T-cell (primary cell): ENCODE measurements at regions not wholly inside any gene's neighbourhood (a gene's known extent, or its start where the extent isn't known, plus 50 kb on each side); places are given as distances from the start of the nearest gene placed in this dataset.

Experiments used
- ATAC-seq, 4 experiments: fragments of 200-7000 bp in 3 of 4; fragments of 150-1000 bp in 1 of 4; cut with Tn5 transposase; replicated peaks in 1 of 4; 1 replicate in 3 of 4; 2 replicates in 1 of 4; pipeline ENCODE4 v1.10.0; 2021; ENCODE audit warnings: moderate library complexity in 3 of 4, mild to moderate bottlenecking in 2 of 4, moderate number of reproducible peaks in 1 of 4
- CTCF ChIA-PET, 2 donors: fragments of 300-600 bp; sonication (Branson Sonifier 250); formaldehyde crosslinking; loops; one replicate each; lab custom pipeline; 2022; ENCODE audit warnings: antibody characterized with exemption in 2 of 2; lab: Charles Lee
- POLR2A ChIA-PET, 2 donors: fragments of 300-600 bp; sonication (Branson Sonifier 250); formaldehyde crosslinking; loops; one replicate each; lab custom pipeline; 2022; ENCODE audit warnings: antibody characterized with exemption in 2 of 2; lab: Charles Lee
- DNase-seq, 35 experiments: peaks; one replicate each; pipeline versions ENCODE4 v3.0.0 to v3.0.0-alpha.2; 2013 to 2023
- H3K27ac ChIP-seq: one replicate; pipeline ENCODE4 v1.5.1; 2013; ENCODE audit warnings: low read length
- H3K27me3 ChIP-seq, 2 experiments: replicated peaks in 1 of 2; 1 replicate in 1 of 2; 2 replicates in 1 of 2; pipeline versions ENCODE4 v1.6.1 to v1.7.0; 2013; ENCODE audit warnings: low read length in 1 of 2, mixed read lengths in 1 of 2; ENCODE audit not compliant: control insufficient read depth in 2 of 2, insufficient read depth in 2 of 2; ENCODE audit errors: extremely low read depth in 1 of 2
- H3K36me3 ChIP-seq, 2 donors: 1 replicate in 1 of 2; 2 replicates in 1 of 2; pipeline versions ENCODE4 v1.6.1 to v1.7.0; 2013; ENCODE audit warnings: low read length in 1 of 2; ENCODE audit not compliant: control insufficient read depth in 2 of 2, insufficient read depth in 1 of 2; ENCODE audit errors: extremely low read depth in 1 of 2
- H3K4me1 ChIP-seq, 2 experiments: 1 replicate in 1 of 2; 2 replicates in 1 of 2; pipeline versions ENCODE4 v1.6.1 to v1.7.0; 2013; ENCODE audit warnings: low read length in 2 of 2, mixed read lengths in 1 of 2; ENCODE audit not compliant: insufficient read depth in 2 of 2, control insufficient read depth in 1 of 2; ENCODE audit errors: extremely low read depth in 1 of 2
- H3K4me3 ChIP-seq, 2 donors: 1 replicate in 1 of 2; 2 replicates in 1 of 2; pipeline versions ENCODE4 v1.5.1 to v1.7.0; 2013; ENCODE audit warnings: mild to moderate bottlenecking in 2 of 2, low read length in 1 of 2, moderate library complexity in 1 of 2; ENCODE audit not compliant: control insufficient read depth in 1 of 2; ENCODE audit errors: extremely low read depth in 1 of 2
- H3K9me3 ChIP-seq: 2 replicates; pipeline ENCODE4 v1.7.0; 2013
- H3K27ac Mint-ChIP-seq, 2 donors: one replicate each; pipeline ENCODE4 v1.8.0; 2020 to 2021; ENCODE audit warnings: mild to moderate bottlenecking in 2 of 2, mixed read lengths in 2 of 2
- H3K27me3 Mint-ChIP-seq, 2 donors: one replicate each; pipeline ENCODE4 v1.8.0; 2021 to 2022; ENCODE audit warnings: mixed read lengths in 2 of 2
- H3K36me3 Mint-ChIP-seq: one replicate; pipeline ENCODE4 v1.8.0; 2021; ENCODE audit warnings: mixed read lengths
- H3K4me1 Mint-ChIP-seq, 3 donors: one replicate each; pipeline ENCODE4 v1.8.0; 2020 to 2022; ENCODE audit warnings: mixed read lengths in 3 of 3, mild to moderate bottlenecking in 1 of 3
- H3K4me3 Mint-ChIP-seq, 3 donors: one replicate each; pipeline ENCODE4 v1.8.0; 2020 to 2022; ENCODE audit warnings: mild to moderate bottlenecking in 3 of 3, mixed read lengths in 3 of 3, moderate library complexity in 3 of 3
- H3K9me3 Mint-ChIP-seq, 3 donors: one replicate each; pipeline ENCODE4 v1.8.0; 2020 to 2022; ENCODE audit warnings: mixed read lengths in 3 of 3
- WGBS: methylation state at CpG from one replicate; pipeline ENCODE4 v1.1.5; 2013; ENCODE audit warnings: missing lambda C conversion rate; ENCODE audit not compliant: insufficient coverage; 5-methylcytosine and 5-hydroxymethylcytosine counted together

DNA sequence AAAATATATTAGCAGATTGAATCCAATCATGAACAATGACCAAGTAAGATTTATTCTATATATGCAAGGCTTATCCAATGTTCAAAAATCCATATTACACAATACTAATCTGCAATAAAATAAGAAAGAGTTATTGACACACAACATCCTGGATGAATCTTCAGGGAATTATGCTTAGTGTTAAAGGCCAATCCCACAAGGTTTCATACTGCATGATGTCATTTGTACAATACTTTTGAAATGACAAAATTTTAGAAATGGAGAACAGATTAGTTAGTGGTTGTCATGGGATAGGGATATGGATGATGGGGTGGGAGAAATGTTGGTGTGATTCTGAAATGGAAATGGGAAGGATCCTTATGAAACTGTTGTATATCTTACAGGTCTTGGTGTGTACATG lies 425.7 kb downstream of the SIPA1L2 start:
- DNase-seq (no peak), ATAC-seq (no peak)
- Mint-ChIP-seq H3K36me3 (no peaks in the 10 kb centered on the region), H3K27me3 (peaks cover 0 to 17% of the 10 kb centered on the region in 2 donors), H3K27ac (no peak overlapping the region), H3K4me1 (no peaks in the 10 kb centered on the region), H3K4me3 (no peak overlapping the region), H3K9me3 (peaks cover 14 to 29% (median 22%) of the 10 kb centered on the region in 3 donors)
- Histone ChIP-seq H3K9me3 (no peaks in the 10 kb centered on the region), H3K4me1 (no peaks in the 10 kb centered on the region), H3K4me3 (no peak overlapping the region), H3K27ac (no peak overlapping the region), H3K27me3 (no peaks in the 10 kb centered on the region), H3K36me3 (no peaks in the 10 kb centered on the region)
- CTCF ChIA-PET, result no interaction called here
- POLR2A ChIA-PET, result no interaction called here

DNA sequence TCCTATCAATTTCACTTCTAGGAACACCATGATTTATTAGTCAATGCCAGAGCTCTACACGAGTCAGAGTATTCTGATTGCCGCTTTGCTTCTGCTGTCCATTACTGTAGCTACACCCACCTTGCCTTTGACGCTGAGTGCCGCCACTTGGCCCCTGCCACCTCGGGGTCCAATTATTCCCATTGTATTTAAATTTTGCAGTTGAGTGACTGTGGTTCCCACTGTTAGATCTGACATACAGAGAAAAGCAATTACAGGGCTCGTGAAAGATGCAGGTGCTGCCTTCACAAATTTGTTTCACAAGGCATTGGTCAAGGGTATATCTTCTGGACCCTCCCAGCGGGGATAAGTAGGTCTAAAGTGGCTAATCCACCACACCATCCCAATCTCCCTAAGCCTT lies 428.9 kb downstream of the SIPA1L2 start:
- Mint-ChIP-seq H3K27me3 (peaks cover 0 to 6% of the 10 kb centered on the region in 2 donors), H3K27ac (no peak overlapping the region), H3K9me3 (peaks cover 19 to 29% (median 22%) of the 10 kb centered on the region in 3 donors), H3K36me3 (no peaks in the 10 kb centered on the region), H3K4me1 (no peaks in the 10 kb centered on the region), H3K4me3 (no peak overlapping the region)
- no peak overlapping the region for H3K27ac ChIP-seq
- CTCF ChIA-PET, result no interaction called here
- H3K4me1 ChIP-seq, result no peaks in the 10 kb centered on the region
- no peak overlapping the region for H3K4me3 ChIP-seq
- no peaks in the 10 kb centered on the region for H3K27me3 ChIP-seq
- DNase-seq (no peak), ATAC-seq (no peak)
- WGBS, result 95% methylated on average over 3 of the region's 7 CpGs
- POLR2A ChIA-PET, result no interaction called here
- no peaks in the 10 kb centered on the region for H3K9me3 ChIP-seq
- H3K36me3 ChIP-seq, result no peaks in the 10 kb centered on the region

DNA sequence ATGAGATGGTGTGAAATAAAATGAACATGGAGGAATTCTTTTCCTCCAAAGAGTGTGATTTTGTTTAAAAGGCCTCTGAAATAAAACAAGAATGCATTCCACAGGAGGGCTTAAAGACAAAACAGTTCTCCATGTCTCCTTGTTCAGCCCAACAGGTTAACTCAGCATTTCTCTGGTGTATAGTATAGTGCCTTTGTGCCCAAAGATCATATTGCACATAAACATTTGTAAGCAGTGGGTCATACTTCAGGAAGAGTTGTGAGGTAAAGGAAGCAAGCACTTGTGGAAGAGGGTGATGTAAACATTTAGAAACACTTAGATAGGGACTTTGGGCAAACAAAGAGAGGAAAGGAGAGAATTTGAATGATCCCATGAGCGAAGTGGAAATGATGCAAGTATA lies 433.9 kb downstream of the SIPA1L2 start:
- Histone ChIP-seq H3K27me3 (no peaks in the 10 kb centered on the region), H3K27ac (no peak overlapping the region), H3K9me3 (no peaks in the 10 kb centered on the region), H3K4me3 (no peak overlapping the region), H3K4me1 (no peaks in the 10 kb centered on the region), H3K36me3 (no peaks in the 10 kb centered on the region)
- Mint-ChIP-seq H3K27ac (no peak overlapping the region), H3K9me3 (peaks cover 3 to 14% (median 9%) of the 10 kb centered on the region in 3 donors), H3K36me3 (no peaks in the 10 kb centered on the region), H3K27me3 (peaks cover 0 to 7% of the 10 kb centered on the region in 2 donors), H3K4me1 (no peaks in the 10 kb centered on the region), H3K4me3 (no peak overlapping the region)
- ChIA-PET CTCF (no interaction called here), POLR2A (no interaction called here)
- no CpG with 5 or more reads among the region's 1 CpG for WGBS
- DNase-seq (no peak), ATAC-seq (no peak)

DNA sequence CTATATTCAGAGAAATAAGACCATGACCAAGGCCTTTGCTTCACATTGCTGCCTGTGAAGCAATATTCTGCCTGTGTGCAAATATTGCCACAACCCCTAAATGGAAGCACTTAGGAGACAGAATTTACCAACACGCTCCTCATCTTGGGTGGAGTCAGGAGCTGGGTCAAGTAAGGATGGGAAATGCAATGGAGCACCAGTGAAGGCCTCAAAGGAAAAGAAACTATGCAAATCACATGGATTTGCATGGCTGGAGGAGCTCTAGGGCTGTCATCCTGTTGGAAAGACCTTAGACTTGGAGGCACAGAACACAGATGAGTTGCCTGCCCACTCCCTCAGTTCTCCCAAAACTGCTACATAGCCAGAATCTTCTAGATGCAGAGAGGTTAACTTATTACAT lies 435.5 kb downstream of the SIPA1L2 start:
- POLR2A ChIA-PET, result no interaction called here
- Mint-ChIP-seq H3K4me1 (no peaks in the 10 kb centered on the region), H3K27me3 (peaks cover 0 to 7% of the 10 kb centered on the region in 2 donors), H3K27ac (no peak overlapping the region), H3K36me3 (no peaks in the 10 kb centered on the region), H3K4me3 (no peak overlapping the region), H3K9me3 (peaks cover 0 to 10% (median 5%) of the 10 kb centered on the region in 3 donors)
- Histone ChIP-seq H3K27me3 (no peaks in the 10 kb centered on the region), H3K27ac (no peak overlapping the region), H3K4me1 (no peaks in the 10 kb centered on the region), H3K36me3 (no peaks in the 10 kb centered on the region), H3K9me3 (no peaks in the 10 kb centered on the region), H3K4me3 (no peak overlapping the region)
- CTCF ChIA-PET, result interaction anchor here in 1 of 2 donors (0.6 kb wide), 1 partner anchor 394 kb away, joined by 3 read pairs; no protein-coding TSS in a partner anchor
- DNase-seq (no peak), ATAC-seq (no peak)
- 100% methylated on average over 1 of the region's 1 CpG for WGBS

DNA sequence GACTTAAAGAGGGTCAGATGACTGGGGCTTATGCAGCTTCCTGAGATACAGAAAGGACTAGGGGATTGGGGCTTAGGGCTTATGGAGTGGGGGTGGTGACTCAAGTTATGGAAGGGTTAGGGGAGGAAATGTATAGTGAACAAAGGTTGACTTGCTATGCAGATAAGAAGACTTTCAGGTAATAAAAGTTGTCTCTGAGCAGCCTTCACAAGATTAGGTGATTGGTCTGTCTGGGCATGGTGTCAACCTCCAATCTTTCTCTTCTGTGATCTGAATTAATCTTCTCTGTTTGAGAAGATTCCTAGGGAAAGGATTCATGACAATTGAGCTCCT lies 436.5 kb downstream of the SIPA1L2 start:
- DNase-seq (no peak), ATAC-seq (no peak)
- H3K36me3 ChIP-seq, result no peaks in the 10 kb centered on the region
- no peaks in the 10 kb centered on the region for H3K9me3 ChIP-seq
- POLR2A ChIA-PET, result no interaction called here
- Mint-ChIP-seq H3K9me3 (peaks cover 0 to 10% (median 0%) of the 10 kb centered on the region in 3 donors), H3K36me3 (no peaks in the 10 kb centered on the region), H3K27ac (no peak overlapping the region), H3K4me3 (no peak overlapping the region), H3K27me3 (peaks cover 0 to 7% of the 10 kb centered on the region in 2 donors), H3K4me1 (no peaks in the 10 kb centered on the region)
- no peaks in the 10 kb centered on the region for H3K27me3 ChIP-seq
- CTCF ChIA-PET, result no interaction called here
- H3K4me1 ChIP-seq, result no peaks in the 10 kb centered on the region
- H3K4me3 ChIP-seq, result no peak overlapping the region
- H3K27ac ChIP-seq, result no peak overlapping the region

DNA sequence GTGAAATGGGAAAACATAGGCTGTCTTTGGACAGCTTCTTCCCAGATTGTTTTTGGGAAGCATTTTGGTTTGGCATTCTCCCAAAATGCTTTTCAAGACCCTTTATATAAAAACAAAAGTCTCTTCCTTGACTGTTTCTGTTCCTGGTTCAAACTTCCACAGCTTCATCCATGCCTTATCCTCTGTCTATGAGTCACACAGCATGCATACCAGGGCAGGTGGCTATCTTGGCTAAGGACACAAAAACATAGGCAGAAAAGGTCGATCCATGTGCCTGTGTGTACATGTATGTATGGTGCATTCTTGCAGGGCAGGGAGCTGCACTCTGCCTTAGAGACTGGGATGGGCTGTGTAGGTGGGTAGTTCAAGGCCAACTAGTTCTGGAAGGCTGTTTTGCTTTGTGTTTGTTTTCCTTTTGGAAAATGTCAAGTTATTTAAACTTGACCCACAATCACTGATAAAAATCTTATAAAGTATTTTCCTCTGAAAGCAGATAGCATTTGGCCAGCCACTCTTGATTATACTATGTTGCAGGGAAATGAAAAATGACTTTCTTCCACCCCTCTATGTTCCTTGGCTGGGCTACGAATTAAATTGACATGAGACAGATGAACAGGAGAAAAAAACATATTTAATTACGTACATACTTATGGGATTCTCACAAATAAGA lies 437.0 kb downstream of the SIPA1L2 start:
- Histone ChIP-seq H3K4me1 (no peaks in the 10 kb centered on the region), H3K27me3 (no peaks in the 10 kb centered on the region), H3K9me3 (no peaks in the 10 kb centered on the region), H3K27ac (no peak overlapping the region), H3K4me3 (no peak overlapping the region), H3K36me3 (no peaks in the 10 kb centered on the region)
- H3K9me3 Mint-ChIP-seq, result peaks cover 0 to 10% (median 0%) of the 10 kb centered on the region in 3 donors
- no peak overlapping the region for H3K4me3 Mint-ChIP-seq
- peaks cover 0 to 7% of the 10 kb centered on the region in 2 donors for H3K27me3 Mint-ChIP-seq
- ChIA-PET CTCF (no interaction called here), POLR2A (no interaction called here)
- H3K27ac Mint-ChIP-seq, result no peak overlapping the region
- WGBS, result 50% methylated on average over 1 of the region's 3 CpGs
- no peaks in the 10 kb centered on the region for H3K36me3 Mint-ChIP-seq
- no peak for ATAC-seq
- H3K4me1 Mint-ChIP-seq, result no peaks in the 10 kb centered on the region
- DNase-seq, result no peak

DNA sequence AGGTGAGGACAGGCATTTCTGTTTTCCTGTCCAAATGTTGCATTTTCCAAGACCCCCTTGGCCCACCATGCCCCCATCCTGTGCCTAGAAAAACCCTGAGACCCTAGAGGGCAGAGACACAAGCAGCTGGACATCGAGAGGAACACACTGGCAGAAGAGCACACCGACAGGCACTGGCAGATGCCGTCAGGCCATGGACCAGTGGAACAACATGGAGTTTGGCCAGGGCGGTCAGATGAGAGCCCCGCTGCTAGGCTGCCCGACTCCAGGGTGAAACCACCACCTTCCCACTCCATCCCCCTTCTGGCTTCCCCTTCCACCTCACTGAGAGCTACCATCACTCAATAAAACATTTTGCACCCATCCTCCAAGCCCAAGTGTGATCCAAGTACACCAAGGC lies 438.4 kb downstream of the SIPA1L2 start:
- peaks cover 0 to 3% of the 10 kb centered on the region in 2 experiments for H3K27me3 ChIP-seq
- no peaks in the 10 kb centered on the region for H3K9me3 ChIP-seq
- no peaks in the 10 kb centered on the region for H3K36me3 ChIP-seq
- Mint-ChIP-seq H3K36me3 (no peaks in the 10 kb centered on the region), H3K4me1 (no peaks in the 10 kb centered on the region), H3K27ac (no peak overlapping the region), H3K9me3 (peaks cover 0 to 10% (median 0%) of the 10 kb centered on the region in 3 donors), H3K27me3 (peaks cover 0 to 9% of the 10 kb centered on the region in 2 donors), H3K4me3 (no peak overlapping the region)
- DNase-seq (no peak), ATAC-seq (no peak)
- WGBS, result 87% methylated on average over 6 of the region's 6 CpGs
- H3K4me3 ChIP-seq, result no peak overlapping the region
- no peaks in the 10 kb centered on the region for H3K4me1 ChIP-seq
- POLR2A ChIA-PET, result no interaction called here
- no peak overlapping the region for H3K27ac ChIP-seq
- CTCF ChIA-PET, result no interaction called here
